SK-N-SH (cell line): ENCODE measurements at regions not wholly inside any gene's neighbourhood (a gene's known extent, or its start where the extent isn't known, plus 50 kb on each side); places are given as distances from the start of the nearest gene placed in this dataset.

Experiments
- CTCF ChIA-PET: fragments of 300-600, 350-600 bp; formaldehyde crosslinking; extraction: SDS; loops from one replicate; lab custom pipeline; 2021; lab: Yijun Ruan, JAX
- POLR2A ChIA-PET: fragments of 350-600 bp; sonication (Branson Sonifier 250); formaldehyde crosslinking; extraction: SDS; loops from one replicate; lab custom pipeline; 2020; ENCODE audit warnings: antibody characterized with exemption, inconsistent platforms; lab: Yijun Ruan, JAX
- DNase-seq: peaks from one replicate; pipeline ENCODE4 v3.0.0; 2012
- H2AFZ ChIP-seq: fragments of 200-600 bp; sonication (generic); 2 replicates; pipeline ENCODE4 v1.8.1; 2016; ENCODE audit warnings: antibody characterized with exemption, mild to moderate bottlenecking, low read depth
- H3F3A ChIP-seq: fragments of 200-600 bp; sonication (generic); replicated peaks from 2 replicates; pipeline ENCODE3; 2016; ENCODE audit warnings: antibody characterized with exemption, mild to moderate bottlenecking; ENCODE audit not compliant: insufficient read depth
- H3K27ac ChIP-seq, 2 experiments: fragments of 200-500 bp in 1 of 2; fragments of 200-600 bp in 1 of 2; sonication (Bioruptor generic) in 1 of 2; sonication (generic), shearing (Covaris generic) in 1 of 2; 2 replicates each; pipeline versions ENCODE4 v1.5.1 to v1.6.1; 2014 to 2016; ENCODE audit warnings: low read depth in 2 of 2, inconsistent platforms in 1 of 2, low read length in 1 of 2, mild to moderate bottlenecking in 1 of 2, mixed read lengths in 1 of 2
- H3K27me3 ChIP-seq: fragments of 200-600 bp; sonication (generic), shearing (Covaris generic); 2 replicates; pipeline ENCODE4 v1.6.1; 2016; ENCODE audit warnings: mixed run types; ENCODE audit not compliant: insufficient read depth
- H3K36me3 ChIP-seq, 2 experiments: fragments of 200-500 bp in 1 of 2; fragments of 200-600 bp in 1 of 2; sonication (Bioruptor generic) in 1 of 2; sonication (generic) in 1 of 2; replicated peaks in 1 of 2; 2 replicates each; pipeline versions ENCODE3 to v1.5.1; 2014 to 2016; ENCODE audit warnings: low read length in 1 of 2, mild to moderate bottlenecking in 1 of 2; ENCODE audit not compliant: insufficient read depth in 2 of 2, control insufficient read depth in 1 of 2
- H3K4me1 ChIP-seq, 2 experiments: fragments of 200-500 bp in 1 of 2; fragments of 200-600 bp in 1 of 2; sonication (Bioruptor generic) in 1 of 2; sonication (generic), shearing (Covaris generic) in 1 of 2; 2 replicates each; pipeline versions ENCODE4 v1.5.1 to v1.6.1; 2014 to 2016; ENCODE audit warnings: low read depth in 1 of 2, low read length in 1 of 2, mixed run types in 1 of 2; ENCODE audit not compliant: insufficient read depth in 2 of 2, control insufficient read depth in 1 of 2
- H3K4me2 ChIP-seq: fragments of 200-600 bp; sonication (generic), shearing (Covaris generic); 2 replicates; pipeline ENCODE4 v1.6.1; 2017; ENCODE audit warnings: mixed run types
- H3K4me3 ChIP-seq, 2 experiments: fragments of 200-500 bp in 1 of 2; fragments of 200-600 bp in 1 of 2; sonication (Bioruptor generic) in 1 of 2; sonication (generic), shearing (Covaris generic) in 1 of 2; 2 replicates each; pipeline versions ENCODE4 v1.5.1 to v1.8.1; 2014 to 2016; ENCODE audit warnings: low read depth in 2 of 2, inconsistent platforms in 1 of 2, low read length in 1 of 2, mild to moderate bottlenecking in 1 of 2, mixed read lengths in 1 of 2, moderate library complexity in 1 of 2
- H3K79me2 ChIP-seq: fragments of 200-600 bp; sonication (generic); 2 replicates; pipeline ENCODE4 v1.8.1; 2017; ENCODE audit warnings: mild to moderate bottlenecking; ENCODE audit not compliant: insufficient read depth
- H3K9ac ChIP-seq: fragments of 200-600 bp; sonication (generic); 2 replicates; pipeline ENCODE4 v1.6.1; 2017; ENCODE audit warnings: mixed run types
- H3K9me2 ChIP-seq: fragments of 200-600 bp; sonication (generic); 2 replicates; pipeline ENCODE4 v1.6.1; 2017; ENCODE audit warnings: mixed run types
- H3K9me3 ChIP-seq: fragments of 200-600 bp; sonication (generic); 2 replicates; pipeline ENCODE4 v1.6.1; 2017; ENCODE audit warnings: mixed run types, mild to moderate bottlenecking, moderate library complexity
- H4K20me1 ChIP-seq: fragments of 200-600 bp; sonication (generic); 2 replicates; pipeline ENCODE4 v1.6.1; 2017; ENCODE audit warnings: mild to moderate bottlenecking, mixed run types; ENCODE audit not compliant: insufficient read depth
- EP300 ChIP-seq, 2 experiments: IDR thresholded peaks; 2 replicates each; pipeline versions ENCODE4 v1.4.0 to v1.6.1; 2012; ENCODE audit warnings: borderline replicate concordance in 1 of 2, low read depth in 1 of 2, low read length in 1 of 2
- FOSL2 ChIP-seq: IDR thresholded peaks from 2 replicates; pipeline ENCODE4 v1.4.0; 2012; ENCODE audit warnings: low read depth, mild to moderate bottlenecking, moderate library complexity, borderline replicate concordance
- GATA2 ChIP-seq: sonication (generic); formaldehyde crosslinking; IDR thresholded peaks from 2 replicates; pipeline ENCODE4 v1.5.0; 2020; ENCODE audit warnings: mild to moderate bottlenecking, missing genetic modification reagents
- JUND ChIP-seq: IDR thresholded peaks from 2 replicates; pipeline ENCODE4 v1.4.0; 2012
- NFIC ChIP-seq: IDR thresholded peaks from 2 replicates; pipeline ENCODE4 v1.4.0; 2012; ENCODE audit warnings: borderline replicate concordance
- RAD21 ChIP-seq: IDR thresholded peaks from 2 replicates; pipeline ENCODE4 v1.6.1; 2012; ENCODE audit warnings: mild to moderate bottlenecking, low read length
- TCF12 ChIP-seq: IDR thresholded peaks from 2 replicates; pipeline ENCODE4 v1.4.0; 2012
- ZBTB33 ChIP-seq: IDR thresholded peaks from 2 replicates; pipeline ENCODE4 v1.4.0; 2012; ENCODE audit warnings: low read depth, borderline replicate concordance
- WGBS: methylation state at CpG from one replicate; pipeline ENCODE4 v1.1.6; 2017; ENCODE audit warnings: low lambda C conversion rate; 5-methylcytosine and 5-hydroxymethylcytosine counted together
- TF ChIP-seq, protein P1 (sequence below): IDR thresholded peaks from 2 replicates; pipeline ENCODE4 v1.6.1; 2012; ENCODE audit warnings: mild to moderate bottlenecking, low read depth, low read length, moderate library complexity
- TF ChIP-seq, protein P2 (sequence below): fragments of 150-350 bp; IDR thresholded peaks from 2 replicates; pipeline ENCODE4 v1.6.1; 2016; ENCODE audit warnings: mild to moderate bottlenecking, low read depth, low read length

GRCh38 chr1:88063605-88064004, 620.5 kb upstream of the PKN2 start:
- 7% methylated on average over 2 of the region's 2 CpGs for WGBS
- ChIA-PET CTCF (interaction anchor here (1.4 kb wide), 1 partner anchor 15 kb away, joined by 4 read pairs; no protein-coding TSS in a partner anchor), POLR2A (no interaction called here)
- H3K9ac ChIP-seq = no peak overlapping the region
- H3K27ac ChIP-seq = peak overlapping the region in 1 of 2 experiments; percentile 20; a peak in 2 of 4 replicates
- no peaks in the 10 kb centered on the region for H4K20me1 ChIP-seq
- no peaks in the 10 kb centered on the region for H3K9me2 ChIP-seq
- H3K27me3 ChIP-seq = no peaks in the 10 kb centered on the region
- H3K4me2 ChIP-seq = no peak overlapping the region
- H3F3A ChIP-seq = peaks cover 10% of the 10 kb centered on the region
- peaks cover 0 to 13% of the 10 kb centered on the region in 2 experiments; a peak in 2 of 4 replicates for H3K4me1 ChIP-seq
- H3K9me3 ChIP-seq = no peaks in the 10 kb centered on the region
- H3K79me2 ChIP-seq = no peaks in the 10 kb centered on the region
- H2AFZ ChIP-seq = peak overlapping the region; percentile 55; the same call in 1 of the 2 replicates
- TF ChIP-seq FOSL2 = peak; percentile 35; the same call in 1 of the 2 replicates
- TF ChIP-seq JUND = peak; percentile 32; the same call in 1 of the 2 replicates
- 0 out of 4 replicates have a peak, but pooled peaks of 1 of the 2 experiments have one; percentile 18 for TF ChIP-seq EP300 (IDR thresholded peaks at IDR 0.05; ENCODE audit: borderline replicate concordance in 1 of 2, low read depth in 1 of 2, low read length in 1 of 2)
- peak; percentile 25; the same call in 1 of the 2 replicates for TF ChIP-seq TCF12
- TF ChIP-seq GATA2 (CRISPR knock-in tag) = no peak
- TF ChIP-seq, protein P1, sequence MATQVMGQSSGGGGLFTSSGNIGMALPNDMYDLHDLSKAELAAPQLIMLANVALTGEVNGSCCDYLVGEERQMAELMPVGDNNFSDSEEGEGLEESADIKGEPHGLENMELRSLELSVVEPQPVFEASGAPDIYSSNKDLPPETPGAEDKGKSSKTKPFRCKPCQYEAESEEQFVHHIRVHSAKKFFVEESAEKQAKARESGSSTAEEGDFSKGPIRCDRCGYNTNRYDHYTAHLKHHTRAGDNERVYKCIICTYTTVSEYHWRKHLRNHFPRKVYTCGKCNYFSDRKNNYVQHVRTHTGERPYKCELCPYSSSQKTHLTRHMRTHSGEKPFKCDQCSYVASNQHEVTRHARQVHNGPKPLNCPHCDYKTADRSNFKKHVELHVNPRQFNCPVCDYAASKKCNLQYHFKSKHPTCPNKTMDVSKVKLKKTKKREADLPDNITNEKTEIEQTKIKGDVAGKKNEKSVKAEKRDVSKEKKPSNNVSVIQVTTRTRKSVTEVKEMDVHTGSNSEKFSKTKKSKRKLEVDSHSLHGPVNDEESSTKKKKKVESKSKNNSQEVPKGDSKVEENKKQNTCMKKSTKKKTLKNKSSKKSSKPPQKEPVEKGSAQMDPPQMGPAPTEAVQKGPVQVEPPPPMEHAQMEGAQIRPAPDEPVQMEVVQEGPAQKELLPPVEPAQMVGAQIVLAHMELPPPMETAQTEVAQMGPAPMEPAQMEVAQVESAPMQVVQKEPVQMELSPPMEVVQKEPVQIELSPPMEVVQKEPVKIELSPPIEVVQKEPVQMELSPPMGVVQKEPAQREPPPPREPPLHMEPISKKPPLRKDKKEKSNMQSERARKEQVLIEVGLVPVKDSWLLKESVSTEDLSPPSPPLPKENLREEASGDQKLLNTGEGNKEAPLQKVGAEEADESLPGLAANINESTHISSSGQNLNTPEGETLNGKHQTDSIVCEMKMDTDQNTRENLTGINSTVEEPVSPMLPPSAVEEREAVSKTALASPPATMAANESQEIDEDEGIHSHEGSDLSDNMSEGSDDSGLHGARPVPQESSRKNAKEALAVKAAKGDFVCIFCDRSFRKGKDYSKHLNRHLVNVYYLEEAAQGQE = no peak
- TF ChIP-seq, protein P2, sequence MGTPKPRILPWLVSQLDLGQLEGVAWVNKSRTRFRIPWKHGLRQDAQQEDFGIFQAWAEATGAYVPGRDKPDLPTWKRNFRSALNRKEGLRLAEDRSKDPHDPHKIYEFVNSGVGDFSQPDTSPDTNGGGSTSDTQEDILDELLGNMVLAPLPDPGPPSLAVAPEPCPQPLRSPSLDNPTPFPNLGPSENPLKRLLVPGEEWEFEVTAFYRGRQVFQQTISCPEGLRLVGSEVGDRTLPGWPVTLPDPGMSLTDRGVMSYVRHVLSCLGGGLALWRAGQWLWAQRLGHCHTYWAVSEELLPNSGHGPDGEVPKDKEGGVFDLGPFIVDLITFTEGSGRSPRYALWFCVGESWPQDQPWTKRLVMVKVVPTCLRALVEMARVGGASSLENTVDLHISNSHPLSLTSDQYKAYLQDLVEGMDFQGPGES = no peak
- H3K4me3 ChIP-seq = no peak overlapping the region
- DNase-seq = no peak
- H3K36me3 ChIP-seq = no peaks in the 10 kb centered on the region

DNA sequence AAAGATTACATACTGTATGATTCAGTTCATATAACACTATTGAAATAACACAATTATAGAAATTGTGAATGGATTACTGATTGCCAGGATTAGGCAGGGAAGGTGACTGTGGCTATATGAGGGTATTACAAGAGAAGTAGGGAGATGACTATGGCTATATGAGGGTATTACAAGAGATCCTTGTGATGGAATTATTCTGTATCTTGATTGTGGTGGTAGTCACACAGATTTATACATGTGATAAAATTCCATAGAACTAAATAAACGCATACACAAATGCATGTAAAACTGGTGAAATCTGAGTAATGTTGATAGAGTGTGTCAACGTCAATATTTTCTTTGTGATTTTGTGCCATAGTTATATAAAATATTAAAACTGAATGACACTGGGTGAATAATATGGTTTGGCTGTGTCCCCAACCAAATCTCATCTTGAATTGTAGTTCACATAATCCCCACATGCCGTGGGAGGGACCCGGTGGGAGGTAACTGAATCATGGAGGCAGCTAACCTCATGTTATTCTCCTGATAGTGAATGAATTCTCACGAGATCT, 615.6 kb upstream of the PKN2 start:
- Histone ChIP-seq H3K4me2 (no peak overlapping the region), H3K9me2 (no peaks in the 10 kb centered on the region), H3K27me3 (no peaks in the 10 kb centered on the region), H3K79me2 (no peaks in the 10 kb centered on the region), H3K9ac (no peak overlapping the region), H3F3A (no peaks in the 10 kb centered on the region), H4K20me1 (no peaks in the 10 kb centered on the region), H3K9me3 (no peaks in the 10 kb centered on the region), H2AFZ (no peak overlapping the region), H3K27ac (no peak overlapping the region), H3K4me3 (no peak overlapping the region), H3K36me3 (no peaks in the 10 kb centered on the region), H3K4me1 (no peaks in the 10 kb centered on the region; a peak in 1 of 4 replicates)
- WGBS = 69% methylated on average over 5 of the region's 5 CpGs
- CTCF ChIA-PET = interaction anchor here (1.1 kb wide), 1 partner anchor 11 kb away, joined by 5 read pairs; no protein-coding TSS in a partner anchor
- POLR2A ChIA-PET = no interaction called here
- DNase-seq = no peak
- TF ChIP-seq ZBTB33 = no peak
- no peak for TF ChIP-seq RAD21
- TF ChIP-seq NFIC = no peak
